ENCODE measurements at regions not wholly inside any gene's neighbourhood (a gene's known extent, or its start where the extent isn't known, plus 50 kb on each side); places are given as distances from the start of the nearest gene placed in this dataset.

DNA sequence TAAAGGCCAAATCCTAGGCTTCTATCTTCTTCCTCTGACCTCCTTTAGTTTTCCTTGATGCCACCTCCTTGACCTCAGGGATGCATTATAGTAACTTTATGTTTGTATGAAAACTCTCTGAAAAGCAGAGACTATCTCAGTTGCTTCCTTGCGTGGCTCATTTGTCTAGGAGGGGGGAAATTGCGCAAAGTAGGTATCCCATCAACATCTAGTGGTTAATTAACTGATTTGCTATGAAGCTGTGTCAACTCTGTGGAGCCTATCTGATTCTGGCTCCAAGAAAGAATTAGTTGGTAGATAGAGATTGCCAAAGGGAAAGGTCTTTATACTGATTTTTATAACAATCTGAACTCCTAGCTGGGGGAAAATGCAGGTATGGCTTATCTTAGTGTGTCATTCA, 82.1 kb upstream of the FRY start (continued):
- TF ChIP-seq, protein P1, sequence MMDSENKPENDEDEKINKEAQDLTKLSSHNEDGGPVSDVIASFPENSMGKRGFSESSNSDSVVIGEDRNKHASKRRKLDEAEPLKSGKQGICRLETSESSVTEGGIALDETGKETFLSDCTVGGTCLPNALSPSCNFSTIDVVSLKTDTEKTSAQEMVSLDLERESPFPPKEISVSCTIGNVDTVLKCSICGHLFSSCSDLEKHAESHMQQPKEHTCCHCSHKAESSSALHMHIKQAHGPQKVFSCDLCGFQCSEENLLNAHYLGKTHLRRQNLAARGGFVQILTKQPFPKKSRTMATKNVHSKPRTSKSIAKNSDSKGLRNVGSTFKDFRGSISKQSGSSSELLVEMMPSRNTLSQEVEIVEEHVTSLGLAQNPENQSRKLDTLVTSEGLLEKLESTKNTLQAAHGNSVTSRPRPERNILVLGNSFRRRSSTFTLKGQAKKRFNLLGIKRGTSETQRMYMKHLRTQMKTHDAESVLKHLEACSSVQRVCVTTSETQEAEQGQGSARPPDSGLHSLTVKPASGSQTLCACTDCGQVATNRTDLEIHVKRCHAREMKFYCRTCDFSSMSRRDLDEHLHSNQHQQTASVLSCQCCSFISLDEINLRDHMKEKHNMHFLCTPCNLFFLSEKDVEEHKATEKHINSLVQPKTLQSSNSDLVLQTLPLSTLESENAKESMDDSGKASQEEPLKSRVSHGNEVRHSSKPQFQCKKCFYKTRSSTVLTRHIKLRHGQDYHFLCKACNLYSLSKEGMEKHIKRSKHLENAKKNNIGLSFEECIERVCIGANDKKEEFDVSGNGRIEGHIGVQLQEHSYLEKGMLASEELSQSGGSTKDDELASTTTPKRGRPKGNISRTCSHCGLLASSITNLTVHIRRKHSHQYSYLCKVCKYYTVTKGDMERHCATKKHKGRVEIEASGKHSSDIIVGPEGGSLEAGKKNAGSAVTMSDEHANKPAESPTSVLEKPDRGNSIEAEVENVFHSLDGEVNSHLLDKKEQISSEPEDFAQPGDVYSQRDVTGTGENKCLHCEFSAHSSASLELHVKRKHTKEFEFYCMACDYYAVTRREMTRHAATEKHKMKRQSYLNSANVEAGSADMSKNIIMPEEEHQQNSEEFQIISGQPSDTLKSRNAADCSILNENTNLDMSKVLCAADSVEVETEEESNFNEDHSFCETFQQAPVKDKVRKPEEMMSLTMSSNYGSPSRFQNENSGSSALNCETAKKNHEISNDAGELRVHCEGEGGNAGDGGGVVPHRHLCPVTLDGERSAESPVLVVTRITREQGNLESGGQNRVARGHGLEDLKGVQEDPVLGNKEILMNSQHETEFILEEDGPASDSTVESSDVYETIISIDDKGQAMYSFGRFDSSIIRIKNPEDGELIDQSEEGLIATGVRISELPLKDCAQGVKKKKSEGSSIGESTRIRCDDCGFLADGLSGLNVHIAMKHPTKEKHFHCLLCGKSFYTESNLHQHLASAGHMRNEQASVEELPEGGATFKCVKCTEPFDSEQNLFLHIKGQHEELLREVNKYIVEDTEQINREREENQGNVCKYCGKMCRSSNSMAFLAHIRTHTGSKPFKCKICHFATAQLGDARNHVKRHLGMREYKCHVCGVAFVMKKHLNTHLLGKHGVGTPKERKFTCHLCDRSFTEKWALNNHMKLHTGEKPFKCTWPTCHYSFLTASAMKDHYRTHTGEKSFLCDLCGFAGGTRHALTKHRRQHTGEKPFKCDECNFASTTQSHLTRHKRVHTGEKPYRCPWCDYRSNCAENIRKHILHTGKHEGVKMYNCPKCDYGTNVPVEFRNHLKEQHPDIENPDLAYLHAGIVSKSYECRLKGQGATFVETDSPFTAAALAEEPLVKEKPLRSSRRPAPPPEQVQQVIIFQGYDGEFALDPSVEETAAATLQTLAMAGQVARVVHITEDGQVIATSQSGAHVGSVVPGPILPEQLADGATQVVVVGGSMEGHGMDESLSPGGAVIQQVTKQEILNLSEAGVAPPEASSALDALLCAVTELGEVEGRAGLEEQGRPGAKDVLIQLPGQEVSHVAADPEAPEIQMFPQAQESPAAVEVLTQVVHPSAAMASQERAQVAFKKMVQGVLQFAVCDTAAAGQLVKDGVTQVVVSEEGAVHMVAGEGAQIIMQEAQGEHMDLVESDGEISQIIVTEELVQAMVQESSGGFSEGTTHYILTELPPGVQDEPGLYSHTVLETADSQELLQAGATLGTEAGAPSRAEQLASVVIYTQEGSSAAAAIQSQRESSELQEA (CRISPR knock-in tag; IDR thresholded peaks at IDR 0.05; ENCODE audit: not compliant biosample characterization), result no peak
- TF ChIP-seq ZNF468 (CRISPR knock-in tag; IDR thresholded peaks at IDR 0.05), result no peak
- no peak for TF ChIP-seq KLF6 (CRISPR knock-in tag; IDR thresholded peaks at IDR 0.05)
- TF ChIP-seq, protein P2, sequence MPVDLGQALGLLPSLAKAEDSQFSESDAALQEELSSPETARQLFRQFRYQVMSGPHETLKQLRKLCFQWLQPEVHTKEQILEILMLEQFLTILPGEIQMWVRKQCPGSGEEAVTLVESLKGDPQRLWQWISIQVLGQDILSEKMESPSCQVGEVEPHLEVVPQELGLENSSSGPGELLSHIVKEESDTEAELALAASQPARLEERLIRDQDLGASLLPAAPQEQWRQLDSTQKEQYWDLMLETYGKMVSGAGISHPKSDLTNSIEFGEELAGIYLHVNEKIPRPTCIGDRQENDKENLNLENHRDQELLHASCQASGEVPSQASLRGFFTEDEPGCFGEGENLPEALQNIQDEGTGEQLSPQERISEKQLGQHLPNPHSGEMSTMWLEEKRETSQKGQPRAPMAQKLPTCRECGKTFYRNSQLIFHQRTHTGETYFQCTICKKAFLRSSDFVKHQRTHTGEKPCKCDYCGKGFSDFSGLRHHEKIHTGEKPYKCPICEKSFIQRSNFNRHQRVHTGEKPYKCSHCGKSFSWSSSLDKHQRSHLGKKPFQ (CRISPR knock-in tag; IDR thresholded peaks at IDR 0.05; ENCODE audit: insufficient replicate concordance), result no peak
- no peak for TF ChIP-seq ATF1 (CRISPR knock-in tag; IDR thresholded peaks at IDR 0.05)
